ENCODE measurements at regions not wholly inside any gene's neighbourhood (a gene's known extent, or its start where the extent isn't known, plus 50 kb on each side); places are given as distances from the start of the nearest gene placed in this dataset.
A peak's percentile ranks its signal among the peaks of the same experiment; 100 is the strongest.

DNA sequence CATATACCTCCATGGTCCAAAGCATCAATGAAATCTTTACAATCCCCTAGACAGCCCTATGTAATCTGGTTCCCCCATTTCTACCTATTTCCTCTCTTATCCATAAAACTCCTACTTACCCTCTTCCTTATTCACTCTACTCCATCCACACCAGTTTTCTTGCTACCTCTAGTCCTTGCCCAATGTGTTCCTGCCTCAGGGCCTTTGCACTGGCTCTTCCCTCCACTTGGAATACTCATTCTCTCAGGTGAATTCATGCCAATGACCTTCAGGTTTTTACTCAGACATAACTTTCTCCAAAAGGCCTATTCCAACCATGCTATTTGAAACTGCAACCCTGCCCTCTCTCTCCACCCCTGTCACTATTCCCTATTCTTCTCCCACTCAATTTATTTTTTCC, 138.7 kb upstream of the KRR1 start:
- H3K9ac ChIP-seq (ENCODE audit: low read length in 3 of 3): no peak overlapping the region
- H3K36me3 ChIP-seq (ENCODE audit: control insufficient read depth in 2 of 3, insufficient read depth in 3 of 3, low read length in 3 of 3): no peaks in the 10 kb centered on the region
- H3K4me1 ChIP-seq (ENCODE audit: control insufficient read depth in 2 of 3, insufficient read depth in 2 of 3, low read depth in 1 of 3, low read length in 3 of 3): no peaks in the 10 kb centered on the region
- no peaks in the 10 kb centered on the region for H3K9me3 ChIP-seq (ENCODE audit: control insufficient read depth in 2 of 3, insufficient read depth in 1 of 3, low read length in 3 of 3)
- H3K4me3 ChIP-seq (ENCODE audit: low read length in 3 of 3): no peak overlapping the region
- DNase-seq (no peak), FAIRE-seq (no peak)
- TF ChIP-seq, protein P1, sequence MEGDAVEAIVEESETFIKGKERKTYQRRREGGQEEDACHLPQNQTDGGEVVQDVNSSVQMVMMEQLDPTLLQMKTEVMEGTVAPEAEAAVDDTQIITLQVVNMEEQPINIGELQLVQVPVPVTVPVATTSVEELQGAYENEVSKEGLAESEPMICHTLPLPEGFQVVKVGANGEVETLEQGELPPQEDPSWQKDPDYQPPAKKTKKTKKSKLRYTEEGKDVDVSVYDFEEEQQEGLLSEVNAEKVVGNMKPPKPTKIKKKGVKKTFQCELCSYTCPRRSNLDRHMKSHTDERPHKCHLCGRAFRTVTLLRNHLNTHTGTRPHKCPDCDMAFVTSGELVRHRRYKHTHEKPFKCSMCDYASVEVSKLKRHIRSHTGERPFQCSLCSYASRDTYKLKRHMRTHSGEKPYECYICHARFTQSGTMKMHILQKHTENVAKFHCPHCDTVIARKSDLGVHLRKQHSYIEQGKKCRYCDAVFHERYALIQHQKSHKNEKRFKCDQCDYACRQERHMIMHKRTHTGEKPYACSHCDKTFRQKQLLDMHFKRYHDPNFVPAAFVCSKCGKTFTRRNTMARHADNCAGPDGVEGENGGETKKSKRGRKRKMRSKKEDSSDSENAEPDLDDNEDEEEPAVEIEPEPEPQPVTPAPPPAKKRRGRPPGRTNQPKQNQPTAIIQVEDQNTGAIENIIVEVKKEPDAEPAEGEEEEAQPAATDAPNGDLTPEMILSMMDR (IDR thresholded peaks at IDR 0.05; ENCODE audit: borderline replicate concordance, extremely low read depth, insufficient read depth): no peak
- H3K27me3 ChIP-seq (ENCODE audit: control insufficient read depth, insufficient read depth, low read length): no peaks in the 10 kb centered on the region
- intact Hi-C loops (cut with DNase I): no loop called here
- H3K27ac ChIP-seq (ENCODE audit: low read depth in 2 of 2, low read length in 2 of 2): no peak overlapping the region

DNA sequence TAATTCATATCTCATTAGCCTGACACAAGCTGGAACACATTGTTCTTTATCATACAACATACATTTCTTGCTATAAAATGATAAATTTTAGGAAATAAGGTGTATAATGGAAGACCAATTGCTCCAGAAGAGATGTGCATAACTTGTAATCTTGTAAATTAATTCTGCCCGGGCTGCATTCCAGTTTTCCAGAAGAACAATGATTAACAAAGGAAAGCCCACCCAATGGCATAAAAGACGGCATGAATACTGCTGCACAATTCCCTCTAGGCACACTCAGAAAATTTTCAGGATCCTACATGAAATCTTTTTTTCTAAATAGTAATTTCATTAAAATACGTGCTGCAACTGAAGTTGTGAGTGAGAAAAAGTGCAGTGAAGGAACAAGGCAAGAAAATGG, 137.4 kb upstream of the KRR1 start:
- Histone ChIP-seq H3K27ac (ENCODE audit: low read depth in 2 of 2, low read length in 2 of 2) (no peak overlapping the region), H3K36me3 (ENCODE audit: control insufficient read depth in 2 of 3, insufficient read depth in 3 of 3, low read length in 3 of 3) (no peaks in the 10 kb centered on the region), H3K9me3 (ENCODE audit: control insufficient read depth in 2 of 3, insufficient read depth in 1 of 3, low read length in 3 of 3) (no peaks in the 10 kb centered on the region), H3K27me3 (ENCODE audit: control insufficient read depth, insufficient read depth, low read length) (no peaks in the 10 kb centered on the region), H3K4me1 (ENCODE audit: control insufficient read depth in 2 of 3, insufficient read depth in 2 of 3, low read depth in 1 of 3, low read length in 3 of 3) (no peaks in the 10 kb centered on the region), H3K4me3 (ENCODE audit: low read length in 3 of 3) (no peak overlapping the region), H3K9ac (ENCODE audit: low read length in 3 of 3) (no peak overlapping the region)
- intact Hi-C loops (cut with DNase I): no loop called here
- TF ChIP-seq, protein P1 (IDR thresholded peaks at IDR 0.05; ENCODE audit: borderline replicate concordance, extremely low read depth, insufficient read depth): no peak
- no peak for FAIRE-seq
- DNase-seq: peak in 1 of 5 donors; percentile 35

DNA sequence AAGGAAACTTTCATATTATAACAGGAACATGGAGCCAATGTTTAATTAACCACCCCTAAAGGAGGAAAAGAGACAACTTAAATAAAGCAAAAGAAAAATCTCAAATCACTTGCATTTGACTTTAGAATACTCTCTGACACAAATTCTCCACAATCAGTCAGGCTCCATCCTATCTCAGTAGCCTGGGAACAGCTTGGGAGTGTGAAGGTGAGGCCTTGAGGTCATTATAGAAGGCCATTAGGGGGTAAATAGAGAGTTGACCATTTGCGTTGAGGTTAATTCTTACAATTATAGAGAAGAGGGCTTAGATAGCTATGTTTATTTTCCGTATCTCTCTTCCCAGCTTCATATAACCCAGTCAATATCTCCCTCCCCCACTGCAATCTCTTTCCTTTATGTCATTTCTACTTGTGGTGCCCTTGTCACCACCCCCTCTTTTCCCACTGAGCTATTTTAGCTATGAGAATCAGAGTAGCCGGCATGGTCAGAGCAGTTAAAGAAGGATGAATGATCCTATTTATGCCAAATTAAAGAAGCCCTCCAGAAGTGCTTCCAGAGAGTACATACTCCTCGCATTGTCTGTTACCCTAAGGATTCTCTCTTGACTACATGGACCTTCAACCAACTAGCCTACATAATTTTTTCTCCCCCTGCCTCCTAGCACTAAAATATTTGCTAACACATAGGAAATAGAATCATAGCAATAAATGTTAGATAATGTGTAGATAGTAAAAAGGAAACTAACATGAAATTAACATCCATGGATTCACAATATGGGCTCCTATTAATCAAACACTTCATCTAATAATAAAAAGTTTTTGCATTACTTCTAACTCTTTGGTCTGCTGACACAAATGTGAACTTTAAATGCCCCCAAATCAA, 135.2 kb upstream of the KRR1 start:
- intact Hi-C loops (cut with DNase I): no loop called here
- no peaks in the 10 kb centered on the region for H3K9me3 ChIP-seq (ENCODE audit: control insufficient read depth in 2 of 3, insufficient read depth in 1 of 3, low read length in 3 of 3)
- TF ChIP-seq, protein P1 (IDR thresholded peaks at IDR 0.05; ENCODE audit: borderline replicate concordance, extremely low read depth, insufficient read depth): no peak
- FAIRE-seq (no peak), DNase-seq (no peak)
- H3K9ac ChIP-seq (ENCODE audit: low read length in 3 of 3): no peak overlapping the region
- no peak overlapping the region for H3K27ac ChIP-seq (ENCODE audit: low read depth in 2 of 2, low read length in 2 of 2)
- no peaks in the 10 kb centered on the region for H3K36me3 ChIP-seq (ENCODE audit: control insufficient read depth in 2 of 3, insufficient read depth in 3 of 3, low read length in 3 of 3)
- H3K27me3 ChIP-seq (ENCODE audit: control insufficient read depth, insufficient read depth, low read length): no peaks in the 10 kb centered on the region
- no peak overlapping the region for H3K4me3 ChIP-seq (ENCODE audit: low read length in 3 of 3)
- H3K4me1 ChIP-seq (ENCODE audit: control insufficient read depth in 2 of 3, insufficient read depth in 2 of 3, low read depth in 1 of 3, low read length in 3 of 3): no peaks in the 10 kb centered on the region

All from kidney (tissue), 13 donors.